Body of pancreas (tissue), 4 donors: ENCODE measurements at regions not wholly inside any gene's neighbourhood (a gene's known extent, or its start where the extent isn't known, plus 50 kb on each side); places are given as distances from the start of the nearest gene placed in this dataset.

Source experiments
- POLR2A ChIP-seq, 3 donors: fragments of 450-650 bp; IDR thresholded peaks; one replicate each; pipeline ENCODE4 v1.6.1; 2016; ENCODE audit warnings: antibody characterized with exemption in 3 of 3, mild to moderate bottlenecking in 2 of 3
- TF ChIP-seq, protein P1 (sequence below), 7 experiments: fragments of 450-650 bp in 4 of 7; fragments of 200-600 bp in 3 of 7; sonication (generic) in 3 of 7; IDR thresholded peaks; one replicate each; pipeline ENCODE4 v1.5.1; 2016 to 2019; ENCODE audit warnings: antibody characterized with exemption in 7 of 7

DNA sequence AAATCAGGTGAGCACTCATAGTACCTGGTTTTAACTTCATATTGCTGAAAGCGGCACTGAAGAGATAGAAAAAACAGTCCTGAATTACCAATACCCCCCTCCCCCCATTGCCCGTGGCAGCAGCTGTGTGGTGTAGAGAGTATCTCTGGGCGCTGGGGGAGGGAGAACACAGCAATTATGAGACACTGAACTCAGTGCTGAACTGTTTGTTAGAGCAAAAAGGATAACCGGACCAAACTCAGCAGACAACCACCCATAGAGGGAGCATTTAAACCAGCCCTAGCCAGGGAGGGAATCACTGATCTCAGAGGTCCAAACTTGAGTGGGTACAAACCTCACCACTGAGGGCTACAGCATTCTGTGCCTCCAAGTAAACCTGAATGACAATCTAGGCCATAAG is 457.4 kb upstream of the TEX13C start:
- TF ChIP-seq, protein P1, sequence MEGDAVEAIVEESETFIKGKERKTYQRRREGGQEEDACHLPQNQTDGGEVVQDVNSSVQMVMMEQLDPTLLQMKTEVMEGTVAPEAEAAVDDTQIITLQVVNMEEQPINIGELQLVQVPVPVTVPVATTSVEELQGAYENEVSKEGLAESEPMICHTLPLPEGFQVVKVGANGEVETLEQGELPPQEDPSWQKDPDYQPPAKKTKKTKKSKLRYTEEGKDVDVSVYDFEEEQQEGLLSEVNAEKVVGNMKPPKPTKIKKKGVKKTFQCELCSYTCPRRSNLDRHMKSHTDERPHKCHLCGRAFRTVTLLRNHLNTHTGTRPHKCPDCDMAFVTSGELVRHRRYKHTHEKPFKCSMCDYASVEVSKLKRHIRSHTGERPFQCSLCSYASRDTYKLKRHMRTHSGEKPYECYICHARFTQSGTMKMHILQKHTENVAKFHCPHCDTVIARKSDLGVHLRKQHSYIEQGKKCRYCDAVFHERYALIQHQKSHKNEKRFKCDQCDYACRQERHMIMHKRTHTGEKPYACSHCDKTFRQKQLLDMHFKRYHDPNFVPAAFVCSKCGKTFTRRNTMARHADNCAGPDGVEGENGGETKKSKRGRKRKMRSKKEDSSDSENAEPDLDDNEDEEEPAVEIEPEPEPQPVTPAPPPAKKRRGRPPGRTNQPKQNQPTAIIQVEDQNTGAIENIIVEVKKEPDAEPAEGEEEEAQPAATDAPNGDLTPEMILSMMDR (IDR thresholded peaks at IDR 0.05), result no peak
- TF ChIP-seq POLR2A (IDR thresholded peaks at IDR 0.05), result no peak
